GM12878 (cell line): ENCODE measurements at regions not wholly inside any gene's neighbourhood (a gene's known extent, or its start where the extent isn't known, plus 50 kb on each side); places are given as distances from the start of the nearest gene placed in this dataset.

Source experiments
- ATAC-seq: fragments of 200-7000 bp; cut with Tn5 transposase; 3 replicates; pipeline ENCODE4 v1.9.1; 2020; ENCODE audit warnings: mild to moderate bottlenecking, moderate library complexity
- BruUV-seq: library from RNA; stranded (reverse); fragments of 400-500 nt; replicated peaks from 2 replicates; lab custom pipeline; 2021; lab: Mats Ljungman, UMichigan
- CTCF ChIA-PET: fragments of 300-600 bp; sonication (Branson Sonifier 250); formaldehyde crosslinking; extraction: SDS; loops from one replicate; lab custom pipeline; 2021; ENCODE audit warnings: inconsistent platforms; lab: Yijun Ruan, JAX
- POLR2A ChIA-PET: fragments of 350-600 bp; formaldehyde crosslinking; extraction: SDS; loops from one replicate; lab custom pipeline; 2021; ENCODE audit warnings: inconsistent platforms; lab: Charles Lee
- RAD21 ChIA-PET: fragments of 300-600 bp; sonication (Branson Sonifier 250); formaldehyde crosslinking; loops from one replicate; lab custom pipeline; 2023; ENCODE audit warnings: antibody characterized with exemption; ENCODE audit not compliant: unreplicated experiment; lab: Charles Lee
- SMC1A ChIA-PET: fragments of 300-600 bp; sonication (Branson Sonifier 250); formaldehyde crosslinking; loops from one replicate; lab custom pipeline; 2023; ENCODE audit not compliant: unreplicated experiment, uncharacterized antibody; lab: Charles Lee
- DNase-seq: peaks from one replicate; pipeline ENCODE4 v3.0.0-alpha.2; 2011; ENCODE audit warnings: low read depth, low spot score
- FAIRE-seq: peaks from 3 replicates; lab custom pipeline; 2011; peaks lifted over from hg19 to GRCh38; lab: Jason Lieb, UNC
- H2AFZ ChIP-seq: 2 replicates; pipeline ENCODE4 v1.6.0; 2011; ENCODE audit warnings: low read depth, low read length, control low read depth; ENCODE audit not compliant: control insufficient read depth
- H3K27ac ChIP-seq: 2 replicates; pipeline ENCODE4 v1.5.1; 2011; ENCODE audit warnings: control low read depth; ENCODE audit not compliant: control insufficient read depth, insufficient read depth
- H3K27me3 ChIP-seq, 2 experiments: replicated peaks in 1 of 2; 2 replicates each; pipeline versions ENCODE4 v1.6.0 to v1.6.1; 2011; ENCODE audit warnings: low read length in 1 of 2; ENCODE audit not compliant: control insufficient read depth in 2 of 2, insufficient read depth in 2 of 2
- H3K36me3 ChIP-seq, 2 experiments: 2 replicates each; pipeline ENCODE4 v1.5.1; 2011; ENCODE audit warnings: low read length in 1 of 2; ENCODE audit not compliant: control insufficient read depth in 2 of 2, insufficient read depth in 2 of 2
- H3K4me1 ChIP-seq: 2 replicates; pipeline ENCODE4 v1.6.1; 2011; ENCODE audit warnings: mild to moderate bottlenecking, low read length, moderate library complexity, mixed read lengths; ENCODE audit not compliant: control insufficient read depth, insufficient read depth
- H3K4me2 ChIP-seq: 2 replicates; pipeline ENCODE4 v1.6.0; 2011; ENCODE audit warnings: control low read depth; ENCODE audit not compliant: control insufficient read depth, insufficient read depth
- H3K4me3 ChIP-seq: fragments of 200-600 bp; sonication (generic); 2 replicates; pipeline ENCODE4 v1.5.1; 2016
- H3K79me2 ChIP-seq: 2 replicates; pipeline ENCODE4 v1.6.0; 2011; ENCODE audit warnings: low read length; ENCODE audit not compliant: control insufficient read depth, insufficient read depth
- H3K9ac ChIP-seq: 2 replicates; pipeline ENCODE4 v1.8.0; 2011; ENCODE audit warnings: low read length, control low read depth, mixed read lengths; ENCODE audit not compliant: control insufficient read depth, insufficient read depth
- H3K9me3 ChIP-seq: replicated peaks from 3 replicates; pipeline ENCODE4 v1.5.1; 2011; ENCODE audit warnings: mild to moderate bottlenecking, low read length; ENCODE audit not compliant: control insufficient read depth, insufficient read depth
- H4K20me1 ChIP-seq: 2 replicates; pipeline ENCODE4 v1.6.0; 2011; ENCODE audit not compliant: control insufficient read depth, insufficient read depth
- BCLAF1 ChIP-seq: fragments of 450-650 bp; IDR thresholded peaks from 2 replicates; pipeline ENCODE4 v1.6.1; 2017; ENCODE audit warnings: antibody characterized with exemption, mild to moderate bottlenecking, moderate library complexity
- CHD4 ChIP-seq: fragments of 200-600 bp; sonication (generic); IDR thresholded peaks from 2 replicates; pipeline ENCODE4 v1.6.1; 2016; ENCODE audit warnings: mild to moderate bottlenecking
- CUX1 ChIP-seq: IDR thresholded peaks from 2 replicates; pipeline ENCODE4 v1.6.1; 2012; ENCODE audit warnings: improper control_type of control experiment, low read depth, low read length; ENCODE audit not compliant: insufficient replicate concordance
- GABPA ChIP-seq: IDR thresholded peaks from 2 replicates; pipeline ENCODE4 v1.6.1; 2014; ENCODE audit warnings: antibody characterized with exemption, low read depth, mild to moderate bottlenecking, inconsistent platforms
- IKZF2 ChIP-seq, 2 experiments: fragments of 450-650 bp; IDR thresholded peaks; 2 replicates each; pipeline ENCODE4 v1.6.1; 2017; ENCODE audit warnings: mild to moderate bottlenecking in 2 of 2, moderate library complexity in 2 of 2
- JUNB ChIP-seq: IDR thresholded peaks from 2 replicates; pipeline ENCODE4 v1.6.1; 2016; ENCODE audit warnings: antibody characterized with exemption, mild to moderate bottlenecking
- MYB ChIP-seq: fragments of 150-350 bp; IDR thresholded peaks from 2 replicates; pipeline ENCODE4 v1.6.1; 2014; ENCODE audit warnings: mild to moderate bottlenecking, low read depth, low read length, borderline replicate concordance
- PML ChIP-seq: IDR thresholded peaks from 2 replicates; pipeline ENCODE4 v1.6.1; 2012; ENCODE audit warnings: low read length, inconsistent platforms
- RELB ChIP-seq: fragments of 450-650 bp; IDR thresholded peaks from 2 replicates; pipeline ENCODE4 v1.6.1; 2017; ENCODE audit warnings: low read depth, mild to moderate bottlenecking, moderate library complexity
- TCF12 ChIP-seq: IDR thresholded peaks from 2 replicates; pipeline ENCODE4 v1.6.1; 2011; ENCODE audit warnings: low read depth, mild to moderate bottlenecking, low read length
- TCF3 ChIP-seq: IDR thresholded peaks from 2 replicates; pipeline ENCODE4 v1.6.1; 2012; ENCODE audit warnings: low read depth, mild to moderate bottlenecking, low read length, borderline replicate concordance; ENCODE audit not compliant: insufficient read depth
- TCF7 ChIP-seq: IDR thresholded peaks from 2 replicates; pipeline ENCODE4 v1.6.1; 2014; ENCODE audit warnings: antibody characterized with exemption, borderline replicate concordance
- ZBED1 ChIP-seq: IDR thresholded peaks from 2 replicates; pipeline ENCODE4 v1.6.1; 2016; ENCODE audit warnings: borderline replicate concordance
- WGBS: methylation state at CpG from one replicate; pipeline ENCODE4 v1.1.6; 2016; ENCODE audit warnings: low lambda C conversion rate; ENCODE audit not compliant: insufficient replicate concordance, insufficient coverage; ENCODE audit errors: missing lambda C conversion rate; 5-methylcytosine and 5-hydroxymethylcytosine counted together
- in situ Hi-C: fragments of 300-500 bp; cut with MboI; formaldehyde crosslinking; loops from 9 replicates; pipeline ENCODE4 v1.14.3; 2018; ENCODE audit warnings: mixed read lengths
- intact Hi-C: fragments of 100-400 bp; cut with micrococcal nuclease; formaldehyde crosslinking; loops from one replicate; pipeline ENCODE4 v1.14.2; 2022; ENCODE audit not compliant: unreplicated experiment

GRCh38 chr4:81348086-81348777 is 123.5 kb downstream of the RASGEF1B start (continued):
- no peak for TF ChIP-seq BCLAF1
- TF ChIP-seq PML: no peak
- TF ChIP-seq GABPA: no peak
- TF ChIP-seq TCF7: no peak
- TF ChIP-seq IKZF2 (IDR thresholded peaks at IDR 0.05): no peak

GRCh38 chr4:81346719-81347118 is 125.0 kb downstream of the RASGEF1B start:
- ATAC-seq (no peak), DNase-seq (no peak), FAIRE-seq (no peak)
- H3K4me2 ChIP-seq: no peak overlapping the region
- no peaks in the 10 kb centered on the region for H3K79me2 ChIP-seq
- H3K9me3 ChIP-seq: no peaks in the 10 kb centered on the region
- no peak overlapping the region for H3K27ac ChIP-seq
- 85% methylated on average over 1 of the region's 1 CpG for WGBS
- ChIA-PET CTCF (no interaction called here), POLR2A (no interaction called here), SMC1A (interaction anchor here (1.0 kb wide), 2 partner anchors 277 to 290 kb away, joined by 3 read pairs; no protein-coding TSS in a partner anchor), RAD21 (no interaction called here)
- H3K36me3 ChIP-seq: no peaks in the 10 kb centered on the region
- no peak overlapping the region for H3K4me3 ChIP-seq
- no peaks in the 10 kb centered on the region for H3K27me3 ChIP-seq
- no peaks in the 10 kb centered on the region for H3K4me1 ChIP-seq
- no peak overlapping the region for H2AFZ ChIP-seq
- H4K20me1 ChIP-seq: no peaks in the 10 kb centered on the region
- in situ Hi-C loops: no loop called here
- no TSS peak for BruUV-seq
- TF ChIP-seq TCF3: no peak
- no peak for TF ChIP-seq CHD4
- no peak for TF ChIP-seq RELB
- TF ChIP-seq ZBED1: no peak
- no peak for TF ChIP-seq TCF12
- TF ChIP-seq MYB: no peak
- no peak for TF ChIP-seq CUX1
- TF ChIP-seq JUNB: no peak
- intact Hi-C loops: no loop called here
- no peak overlapping the region for H3K9ac ChIP-seq
